NB4 (cell line): ENCODE measurements at regions not wholly inside any gene's neighbourhood (a gene's known extent, or its start where the extent isn't known, plus 50 kb on each side); places are given as distances from the start of the nearest gene placed in this dataset.

ENCODE experiments used
- DNase-seq: peaks from one replicate; pipeline ENCODE4 v3.0.0; 2010; ENCODE audit warnings: low read depth
- H3K4me3 ChIP-seq: one replicate; pipeline ENCODE4 v1.5.1; 2011; ENCODE audit warnings: mild to moderate bottlenecking, low read depth, low read length, moderate library complexity
- CTCF ChIP-seq: IDR thresholded peaks from one replicate; pipeline ENCODE4 v1.5.1; 2012; ENCODE audit warnings: low read depth, low read length
- MAX ChIP-seq: IDR thresholded peaks from 2 replicates; pipeline ENCODE4 v1.6.1; 2011; ENCODE audit warnings: low read depth, low read length
- MYC ChIP-seq: IDR thresholded peaks from 2 replicates; pipeline ENCODE4 v1.6.1; 2011; ENCODE audit warnings: low read depth, low read length
- POLR2A ChIP-seq: IDR thresholded peaks from 2 replicates; pipeline ENCODE4 v1.6.1; 2011; ENCODE audit warnings: mild to moderate bottlenecking; ENCODE audit not compliant: insufficient read length; ENCODE audit errors: extremely low read depth

GRCh38 chr13:78160793-78161192 lies 242.2 kb upstream of the EDNRB start:
- peak overlapping the region; percentile 12 for H3K4me3 ChIP-seq
- peak; percentile 96 for DNase-seq
- TF ChIP-seq MYC (peak; percentile 66), CTCF (no peak), MAX (peak; percentile 67), POLR2A (no peak)

- H3K4me3 ChIP-seq = no peak overlapping the region
- DNase-seq = no peak
- TF ChIP-seq MAX (no peak), MYC (no peak), CTCF (no peak), POLR2A (no peak)
These were observed 233.8 kb upstream of the EDNRB start for GRCh38 chr13:78152415-78152814.

GRCh38 chr13:78147905-78148304 lies 229.3 kb upstream of the EDNRB start:
- TF ChIP-seq MAX (no peak), POLR2A (no peak), MYC (no peak), CTCF (no peak)
- H3K4me3 ChIP-seq = no peak overlapping the region
- DNase-seq = no peak

- H3K4me3 ChIP-seq = no peak overlapping the region
These were observed 226.6 kb upstream of the EDNRB start for GRCh38 chr13:78145276-78145675.

GRCh38 chr13:78139765-78140164 lies 221.1 kb upstream of the EDNRB start:
- DNase-seq = no peak
- TF ChIP-seq POLR2A (no peak), MAX (no peak), MYC (no peak), CTCF (no peak)
- H3K4me3 ChIP-seq = no peak overlapping the region

More at GRCh38 chr13:78145276-78145675, 226.6 kb upstream of the EDNRB start:
- DNase-seq = no peak
- TF ChIP-seq CTCF = no peak
- no peak for TF ChIP-seq MYC
- TF ChIP-seq MAX = no peak
- no peak for TF ChIP-seq POLR2A

- DNase-seq = no peak
- H3K4me3 ChIP-seq = no peak overlapping the region
- TF ChIP-seq MAX (no peak), CTCF (no peak), MYC (no peak), POLR2A (no peak)
These were observed 220.1 kb upstream of the EDNRB start for GRCh38 chr13:78138756-78139155.
